Liver (tissue), 3 donors: ENCODE measurements at regions not wholly inside any gene's neighbourhood (a gene's known extent, or its start where the extent isn't known, plus 50 kb on each side); places are given as distances from the start of the nearest gene placed in this dataset.

Source experiments
- RXRA ChIP-seq, 2 donors: IDR thresholded peaks; 2 replicates each; pipeline ENCODE4 v1.6.1; 2017 to 2018; ENCODE audit warnings: antibody characterized with exemption in 2 of 2, mild to moderate bottlenecking in 1 of 2
- TF ChIP-seq, protein P1 (sequence below): IDR thresholded peaks from 2 replicates; pipeline ENCODE4 v1.6.1; 2016; ENCODE audit warnings: antibody characterized with exemption
- TF ChIP-seq, protein P2 (sequence below): fragments of 150-350 bp; IDR thresholded peaks from 2 replicates; pipeline ENCODE4 v1.5.1; 2017; ENCODE audit warnings: improper control_type of control experiment, low read depth, low read length; ENCODE audit not compliant: missing input control
- donor health status: healthy.
- donor health status: healthy.

DNA sequence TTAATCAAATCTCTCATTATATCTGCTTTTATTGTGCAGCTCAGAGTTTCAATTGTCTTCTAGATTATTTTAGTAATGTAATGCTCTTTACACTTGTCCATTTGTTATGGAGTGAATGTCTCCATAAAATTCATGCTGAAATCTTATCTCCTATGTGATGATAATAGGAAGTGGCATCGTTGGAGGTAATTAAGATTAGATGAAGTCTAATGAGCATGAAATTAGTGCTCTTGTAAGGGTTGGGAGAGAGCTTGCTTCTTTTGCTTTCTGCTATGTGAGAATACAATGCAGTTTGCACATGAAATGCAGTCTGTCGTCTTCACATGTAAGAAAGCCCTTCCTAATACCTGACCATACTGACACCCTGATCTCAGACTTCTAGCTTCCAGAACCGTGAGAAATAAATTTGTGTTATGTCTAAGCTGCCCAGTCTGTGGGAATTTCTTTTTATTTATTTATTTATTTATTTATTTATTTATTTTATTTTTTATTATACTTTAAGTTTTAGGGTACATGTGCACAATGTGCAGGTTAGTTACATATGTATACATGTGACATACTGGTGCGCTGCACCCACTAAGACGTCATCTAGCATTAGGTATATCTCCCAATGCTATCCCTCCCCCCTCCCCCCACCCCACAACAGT, 1399.2 kb upstream of the CDH6 start:
- TF ChIP-seq, protein P1, sequence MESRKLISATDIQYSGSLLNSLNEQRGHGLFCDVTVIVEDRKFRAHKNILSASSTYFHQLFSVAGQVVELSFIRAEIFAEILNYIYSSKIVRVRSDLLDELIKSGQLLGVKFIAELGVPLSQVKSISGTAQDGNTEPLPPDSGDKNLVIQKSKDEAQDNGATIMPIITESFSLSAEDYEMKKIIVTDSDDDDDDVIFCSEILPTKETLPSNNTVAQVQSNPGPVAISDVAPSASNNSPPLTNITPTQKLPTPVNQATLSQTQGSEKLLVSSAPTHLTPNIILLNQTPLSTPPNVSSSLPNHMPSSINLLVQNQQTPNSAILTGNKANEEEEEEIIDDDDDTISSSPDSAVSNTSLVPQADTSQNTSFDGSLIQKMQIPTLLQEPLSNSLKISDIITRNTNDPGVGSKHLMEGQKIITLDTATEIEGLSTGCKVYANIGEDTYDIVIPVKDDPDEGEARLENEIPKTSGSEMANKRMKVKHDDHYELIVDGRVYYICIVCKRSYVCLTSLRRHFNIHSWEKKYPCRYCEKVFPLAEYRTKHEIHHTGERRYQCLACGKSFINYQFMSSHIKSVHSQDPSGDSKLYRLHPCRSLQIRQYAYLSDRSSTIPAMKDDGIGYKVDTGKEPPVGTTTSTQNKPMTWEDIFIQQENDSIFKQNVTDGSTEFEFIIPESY: no peak
- TF ChIP-seq, protein P2, sequence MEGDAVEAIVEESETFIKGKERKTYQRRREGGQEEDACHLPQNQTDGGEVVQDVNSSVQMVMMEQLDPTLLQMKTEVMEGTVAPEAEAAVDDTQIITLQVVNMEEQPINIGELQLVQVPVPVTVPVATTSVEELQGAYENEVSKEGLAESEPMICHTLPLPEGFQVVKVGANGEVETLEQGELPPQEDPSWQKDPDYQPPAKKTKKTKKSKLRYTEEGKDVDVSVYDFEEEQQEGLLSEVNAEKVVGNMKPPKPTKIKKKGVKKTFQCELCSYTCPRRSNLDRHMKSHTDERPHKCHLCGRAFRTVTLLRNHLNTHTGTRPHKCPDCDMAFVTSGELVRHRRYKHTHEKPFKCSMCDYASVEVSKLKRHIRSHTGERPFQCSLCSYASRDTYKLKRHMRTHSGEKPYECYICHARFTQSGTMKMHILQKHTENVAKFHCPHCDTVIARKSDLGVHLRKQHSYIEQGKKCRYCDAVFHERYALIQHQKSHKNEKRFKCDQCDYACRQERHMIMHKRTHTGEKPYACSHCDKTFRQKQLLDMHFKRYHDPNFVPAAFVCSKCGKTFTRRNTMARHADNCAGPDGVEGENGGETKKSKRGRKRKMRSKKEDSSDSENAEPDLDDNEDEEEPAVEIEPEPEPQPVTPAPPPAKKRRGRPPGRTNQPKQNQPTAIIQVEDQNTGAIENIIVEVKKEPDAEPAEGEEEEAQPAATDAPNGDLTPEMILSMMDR: no peak
- no peak for TF ChIP-seq RXRA (IDR thresholded peaks at IDR 0.05)
